ENCODE measurements at regions not wholly inside any gene's neighbourhood (a gene's known extent, or its start where the extent isn't known, plus 50 kb on each side); places are given as distances from the start of the nearest gene placed in this dataset.

GRCh38 chr4:63618883-63619718 is 790.1 kb downstream of the TECRL start:
- TF ChIP-seq CTCF (conservative IDR thresholded peaks at IDR 0.05) (no peak), ZFX (IDR thresholded peaks at IDR 0.05) (no peak)

Measured in C4-2B (cell line).